ENCODE measurements at regions not wholly inside any gene's neighbourhood (a gene's known extent, or its start where the extent isn't known, plus 50 kb on each side); places are given as distances from the start of the nearest gene placed in this dataset.

GRCh38 chr1:88133991-88134390 is 550.1 kb upstream of the PKN2 start:
- Histone ChIP-seq H3K27me3 (ENCODE audit: insufficient read depth, low read length) (no peaks in the 10 kb centered on the region), H3K4me3 (ENCODE audit: low read length) (no peak overlapping the region), H3K9me3 (ENCODE audit: low read depth, low read length) (no peaks in the 10 kb centered on the region), H3K4me1 (ENCODE audit: insufficient read depth, low read length) (no peaks in the 10 kb centered on the region)

GRCh38 chr1:88134983-88135921 is 548.8 kb upstream of the PKN2 start:
- H3K4me3 ChIP-seq (ENCODE audit: low read length) = no peak overlapping the region
- H3K9me3 ChIP-seq (ENCODE audit: low read depth, low read length) = no peaks in the 10 kb centered on the region
- H3K4me1 ChIP-seq (ENCODE audit: insufficient read depth, low read length) = no peaks in the 10 kb centered on the region
- H3K27me3 ChIP-seq (ENCODE audit: insufficient read depth, low read length) = no peaks in the 10 kb centered on the region

GRCh38 chr1:88139633-88140032 is 544.4 kb upstream of the PKN2 start:
- Histone ChIP-seq H3K27me3 (ENCODE audit: insufficient read depth, low read length) (no peaks in the 10 kb centered on the region), H3K9me3 (ENCODE audit: low read depth, low read length) (no peaks in the 10 kb centered on the region), H3K4me3 (ENCODE audit: low read length) (no peak overlapping the region), H3K4me1 (ENCODE audit: insufficient read depth, low read length) (no peaks in the 10 kb centered on the region)

GRCh38 chr1:88140325-88140724 is 543.7 kb upstream of the PKN2 start:
- Histone ChIP-seq H3K27me3 (ENCODE audit: insufficient read depth, low read length) (no peaks in the 10 kb centered on the region), H3K4me3 (ENCODE audit: low read length) (no peak overlapping the region), H3K9me3 (ENCODE audit: low read depth, low read length) (no peaks in the 10 kb centered on the region), H3K4me1 (ENCODE audit: insufficient read depth, low read length) (no peaks in the 10 kb centered on the region)

GRCh38 chr1:88141499-88142074 is 542.5 kb upstream of the PKN2 start:
- Histone ChIP-seq H3K9me3 (ENCODE audit: low read depth, low read length) (no peaks in the 10 kb centered on the region), H3K27me3 (ENCODE audit: insufficient read depth, low read length) (no peaks in the 10 kb centered on the region), H3K4me3 (ENCODE audit: low read length) (no peak overlapping the region), H3K4me1 (ENCODE audit: insufficient read depth, low read length) (no peaks in the 10 kb centered on the region)

GRCh38 chr1:88145752-88146151 is 538.3 kb upstream of the PKN2 start:
- Histone ChIP-seq H3K4me1 (ENCODE audit: insufficient read depth, low read length) (no peaks in the 10 kb centered on the region), H3K9me3 (ENCODE audit: low read depth, low read length) (no peaks in the 10 kb centered on the region), H3K27me3 (ENCODE audit: insufficient read depth, low read length) (no peaks in the 10 kb centered on the region), H3K4me3 (ENCODE audit: low read length) (no peak overlapping the region)

GRCh38 chr1:88149686-88150085 is 534.4 kb upstream of the PKN2 start:
- H3K4me3 ChIP-seq (ENCODE audit: low read length) = no peak overlapping the region
- H3K4me1 ChIP-seq (ENCODE audit: insufficient read depth, low read length) = no peaks in the 10 kb centered on the region
- H3K27me3 ChIP-seq (ENCODE audit: insufficient read depth, low read length) = no peaks in the 10 kb centered on the region
- no peaks in the 10 kb centered on the region for H3K9me3 ChIP-seq (ENCODE audit: low read depth, low read length)

- no peak overlapping the region for H3K4me3 ChIP-seq (ENCODE audit: low read length)
- H3K4me1 ChIP-seq (ENCODE audit: insufficient read depth, low read length) = no peaks in the 10 kb centered on the region
- H3K27me3 ChIP-seq (ENCODE audit: insufficient read depth, low read length) = no peaks in the 10 kb centered on the region
- H3K9me3 ChIP-seq (ENCODE audit: low read depth, low read length) = no peaks in the 10 kb centered on the region
These were observed 533.7 kb upstream of the PKN2 start for GRCh38 chr1:88150330-88150729.

GRCh38 chr1:88163187-88163586 is 520.9 kb upstream of the PKN2 start:
- no peak overlapping the region for H3K4me3 ChIP-seq (ENCODE audit: low read length)
- H3K27me3 ChIP-seq (ENCODE audit: insufficient read depth, low read length) = no peaks in the 10 kb centered on the region
- no peaks in the 10 kb centered on the region for H3K9me3 ChIP-seq (ENCODE audit: low read depth, low read length)
- H3K4me1 ChIP-seq (ENCODE audit: insufficient read depth, low read length) = no peaks in the 10 kb centered on the region

- Histone ChIP-seq H3K4me3 (ENCODE audit: low read length) (no peak overlapping the region), H3K27me3 (ENCODE audit: insufficient read depth, low read length) (no peaks in the 10 kb centered on the region), H3K9me3 (ENCODE audit: low read depth, low read length) (no peaks in the 10 kb centered on the region), H3K4me1 (ENCODE audit: insufficient read depth, low read length) (no peaks in the 10 kb centered on the region)
These were observed 515.9 kb upstream of the PKN2 start for GRCh38 chr1:88168126-88168525.

GRCh38 chr1:88169139-88169538 is 514.9 kb upstream of the PKN2 start:
- H3K9me3 ChIP-seq (ENCODE audit: low read depth, low read length) = no peaks in the 10 kb centered on the region
- H3K4me1 ChIP-seq (ENCODE audit: insufficient read depth, low read length) = no peaks in the 10 kb centered on the region
- no peaks in the 10 kb centered on the region for H3K27me3 ChIP-seq (ENCODE audit: insufficient read depth, low read length)
- no peak overlapping the region for H3K4me3 ChIP-seq (ENCODE audit: low read length)

- Histone ChIP-seq H3K9me3 (ENCODE audit: low read depth, low read length) (no peaks in the 10 kb centered on the region), H3K4me3 (ENCODE audit: low read length) (no peak overlapping the region), H3K4me1 (ENCODE audit: insufficient read depth, low read length) (no peaks in the 10 kb centered on the region), H3K27me3 (ENCODE audit: insufficient read depth, low read length) (no peaks in the 10 kb centered on the region)
These were observed 514.1 kb upstream of the PKN2 start for GRCh38 chr1:88169939-88170338.

- no peaks in the 10 kb centered on the region for H3K4me1 ChIP-seq (ENCODE audit: insufficient read depth, low read length)
- no peaks in the 10 kb centered on the region for H3K27me3 ChIP-seq (ENCODE audit: insufficient read depth, low read length)
- no peak overlapping the region for H3K4me3 ChIP-seq (ENCODE audit: low read length)
- no peaks in the 10 kb centered on the region for H3K9me3 ChIP-seq (ENCODE audit: low read depth, low read length)
These were observed 508.9 kb upstream of the PKN2 start for GRCh38 chr1:88175120-88175630.

- Histone ChIP-seq H3K9me3 (ENCODE audit: low read depth, low read length) (no peaks in the 10 kb centered on the region), H3K4me3 (ENCODE audit: low read length) (no peak overlapping the region), H3K27me3 (ENCODE audit: insufficient read depth, low read length) (no peaks in the 10 kb centered on the region), H3K4me1 (ENCODE audit: insufficient read depth, low read length) (no peaks in the 10 kb centered on the region)
These were observed 508.3 kb upstream of the PKN2 start for GRCh38 chr1:88175631-88176226.

GRCh38 chr1:88179943-88180342 is 504.1 kb upstream of the PKN2 start:
- H3K9me3 ChIP-seq (ENCODE audit: low read depth, low read length) = no peaks in the 10 kb centered on the region

More at GRCh38 chr1:88179943-88180342, 504.1 kb upstream of the PKN2 start:
- Histone ChIP-seq H3K27me3 (ENCODE audit: insufficient read depth, low read length) (no peaks in the 10 kb centered on the region), H3K4me3 (ENCODE audit: low read length) (no peak overlapping the region), H3K4me1 (ENCODE audit: insufficient read depth, low read length) (no peaks in the 10 kb centered on the region)

Data from mononuclear cell (primary cell).